GM12872 (cell line): ENCODE measurements at regions not wholly inside any gene's neighbourhood (a gene's known extent, or its start where the extent isn't known, plus 50 kb on each side); places are given as distances from the start of the nearest gene placed in this dataset.

ENCODE experiments used
- TF ChIP-seq, protein P1 (sequence below): IDR thresholded peaks from 3 replicates; pipeline ENCODE4 v1.5.1; 2011; ENCODE audit warnings: low read depth, mild to moderate bottlenecking, low read length, moderate library complexity; ENCODE audit not compliant: insufficient read depth

DNA sequence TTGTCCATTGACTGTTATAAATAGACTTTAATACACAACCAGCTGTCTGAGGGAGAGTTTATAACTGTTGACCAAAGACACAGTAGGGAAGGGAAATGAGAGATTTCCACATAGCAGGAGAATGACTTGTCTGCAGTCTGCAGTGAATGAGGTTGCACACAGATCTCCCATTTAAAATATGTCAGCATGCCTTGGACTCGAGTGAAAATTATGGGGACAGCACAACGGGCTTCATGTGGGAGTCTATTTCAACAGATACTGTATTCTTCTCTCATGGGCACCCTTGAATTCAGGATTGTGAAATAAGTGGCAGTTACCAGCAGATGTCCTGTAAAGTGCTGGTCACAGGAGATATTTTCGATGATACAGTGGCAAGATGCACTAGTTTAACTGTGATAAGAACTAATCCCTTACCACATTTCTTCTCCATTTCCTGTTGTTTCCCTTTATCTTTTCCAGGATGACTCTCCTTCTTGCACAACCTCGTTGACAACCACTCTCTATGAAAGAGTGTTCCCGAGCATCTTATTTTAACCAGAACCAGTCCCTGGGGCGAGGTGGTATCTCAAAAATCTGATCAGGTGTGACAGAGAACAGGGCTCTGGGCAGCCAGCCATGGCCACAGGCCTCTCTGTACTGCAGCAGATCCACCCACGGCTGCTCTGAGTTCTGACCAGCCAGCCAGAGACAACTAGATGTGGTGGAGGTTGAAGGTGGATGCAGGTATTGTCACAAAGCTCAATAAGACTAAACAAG is 51.5 kb upstream of the MAP3K1 start:
- TF ChIP-seq, protein P1, sequence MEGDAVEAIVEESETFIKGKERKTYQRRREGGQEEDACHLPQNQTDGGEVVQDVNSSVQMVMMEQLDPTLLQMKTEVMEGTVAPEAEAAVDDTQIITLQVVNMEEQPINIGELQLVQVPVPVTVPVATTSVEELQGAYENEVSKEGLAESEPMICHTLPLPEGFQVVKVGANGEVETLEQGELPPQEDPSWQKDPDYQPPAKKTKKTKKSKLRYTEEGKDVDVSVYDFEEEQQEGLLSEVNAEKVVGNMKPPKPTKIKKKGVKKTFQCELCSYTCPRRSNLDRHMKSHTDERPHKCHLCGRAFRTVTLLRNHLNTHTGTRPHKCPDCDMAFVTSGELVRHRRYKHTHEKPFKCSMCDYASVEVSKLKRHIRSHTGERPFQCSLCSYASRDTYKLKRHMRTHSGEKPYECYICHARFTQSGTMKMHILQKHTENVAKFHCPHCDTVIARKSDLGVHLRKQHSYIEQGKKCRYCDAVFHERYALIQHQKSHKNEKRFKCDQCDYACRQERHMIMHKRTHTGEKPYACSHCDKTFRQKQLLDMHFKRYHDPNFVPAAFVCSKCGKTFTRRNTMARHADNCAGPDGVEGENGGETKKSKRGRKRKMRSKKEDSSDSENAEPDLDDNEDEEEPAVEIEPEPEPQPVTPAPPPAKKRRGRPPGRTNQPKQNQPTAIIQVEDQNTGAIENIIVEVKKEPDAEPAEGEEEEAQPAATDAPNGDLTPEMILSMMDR = no peak

DNA sequence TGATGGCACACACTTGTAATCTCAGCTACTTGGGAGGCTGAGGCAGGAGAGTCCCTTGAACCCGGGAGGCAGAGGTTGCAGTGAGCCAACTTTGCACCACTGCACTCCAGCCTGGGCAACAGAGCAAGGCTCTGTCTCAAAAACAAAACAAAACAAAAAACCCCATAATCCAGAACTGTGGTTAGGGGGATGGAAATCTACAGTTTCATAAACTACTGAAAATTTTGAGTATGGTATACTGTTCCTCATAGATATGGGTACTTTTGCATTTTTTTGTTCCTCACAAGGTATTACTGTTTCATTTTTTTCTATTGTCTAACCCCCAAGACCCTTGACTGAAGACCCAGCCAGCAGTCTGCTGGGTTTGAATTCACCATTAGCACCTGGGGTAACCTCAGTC is 52.2 kb upstream of the MAP3K1 start:
- TF ChIP-seq, protein P1 = no peak

DNA sequence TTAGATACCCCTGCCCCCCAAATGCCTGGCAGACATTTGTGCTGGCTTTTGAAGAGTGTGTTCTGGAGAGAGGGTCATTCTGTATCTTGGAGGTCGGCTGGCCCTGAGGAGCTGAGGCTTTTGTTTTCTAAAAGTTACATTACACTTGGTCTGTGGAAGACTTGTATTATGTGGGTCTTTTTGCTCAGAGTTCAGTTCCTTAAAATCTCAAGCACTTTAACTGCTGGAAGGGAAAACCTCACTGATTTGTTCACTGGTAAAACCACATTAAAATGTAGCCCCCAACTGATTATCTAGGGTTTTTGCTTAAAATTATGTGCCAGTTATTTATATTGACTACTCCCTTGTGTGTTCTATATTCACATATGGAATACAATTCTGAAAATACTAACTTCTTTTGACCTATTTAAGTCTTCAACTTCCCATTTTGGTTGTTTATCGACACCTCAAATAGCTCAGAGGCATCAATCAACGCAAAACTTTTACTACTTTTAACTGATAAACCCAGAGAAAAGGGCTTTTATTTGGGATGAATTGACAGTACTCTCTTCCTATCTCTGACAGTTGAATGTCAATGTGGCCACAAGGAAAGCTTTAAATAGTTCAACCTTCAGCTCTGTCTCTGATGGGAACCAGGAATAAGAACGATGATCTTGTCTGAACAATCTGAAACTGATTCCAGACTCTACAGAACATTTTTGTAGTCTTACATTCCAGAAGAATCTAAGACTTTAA is 54.0 kb upstream of the MAP3K1 start:
- TF ChIP-seq, protein P1 = no peak

DNA sequence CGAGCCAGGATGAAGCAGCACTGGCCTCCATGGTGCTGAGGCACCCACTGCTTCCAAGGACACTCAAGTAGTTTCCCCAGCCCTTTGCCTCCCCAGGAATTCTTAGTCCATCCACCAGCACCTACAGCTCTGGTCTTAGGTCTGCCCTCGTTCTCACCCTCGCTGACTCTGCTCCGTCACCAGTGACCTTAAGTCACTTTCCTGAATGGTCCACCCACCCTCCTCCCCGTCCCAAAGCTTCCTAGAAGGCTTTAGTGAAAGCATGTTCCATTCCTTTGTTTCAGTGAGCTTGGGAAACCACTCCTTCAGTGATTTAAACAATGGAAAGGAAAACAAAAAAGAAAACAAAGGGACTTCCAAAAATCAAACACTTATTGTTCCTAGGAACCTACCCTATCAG is 54.6 kb upstream of the MAP3K1 start:
- TF ChIP-seq, protein P1 = no peak

DNA sequence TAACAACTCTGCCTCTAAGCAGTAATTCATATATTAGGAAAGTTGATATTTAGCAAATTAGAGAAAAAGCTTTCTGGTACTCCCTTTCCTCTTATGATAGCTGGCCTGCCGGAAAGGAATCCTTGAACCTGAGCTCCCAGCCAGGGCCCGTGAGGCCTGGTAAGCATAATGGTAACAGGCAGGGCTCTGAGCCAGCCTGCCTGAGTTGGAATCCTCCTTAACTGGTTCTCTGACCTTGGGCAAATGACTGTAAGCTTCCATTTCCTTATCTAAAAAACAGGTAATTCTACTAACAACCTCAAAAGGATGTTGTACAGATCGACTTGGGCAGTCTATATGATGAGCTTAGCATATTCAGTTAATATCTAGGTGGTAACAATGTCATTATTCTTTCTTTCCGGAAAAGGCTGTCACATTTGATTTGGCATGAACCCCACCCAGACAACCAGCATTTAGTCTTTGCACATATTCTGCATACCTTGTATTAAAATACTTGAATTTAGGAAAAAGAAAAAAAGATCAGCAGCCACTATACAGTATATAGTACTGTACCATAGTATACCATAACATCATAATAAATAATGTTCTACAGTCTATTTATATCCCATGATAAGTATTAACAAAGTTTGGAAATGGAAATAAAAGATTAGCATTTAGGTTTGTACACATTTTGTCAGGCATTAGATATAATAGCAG is 55.7 kb upstream of the MAP3K1 start:
- TF ChIP-seq, protein P1 = no peak

DNA sequence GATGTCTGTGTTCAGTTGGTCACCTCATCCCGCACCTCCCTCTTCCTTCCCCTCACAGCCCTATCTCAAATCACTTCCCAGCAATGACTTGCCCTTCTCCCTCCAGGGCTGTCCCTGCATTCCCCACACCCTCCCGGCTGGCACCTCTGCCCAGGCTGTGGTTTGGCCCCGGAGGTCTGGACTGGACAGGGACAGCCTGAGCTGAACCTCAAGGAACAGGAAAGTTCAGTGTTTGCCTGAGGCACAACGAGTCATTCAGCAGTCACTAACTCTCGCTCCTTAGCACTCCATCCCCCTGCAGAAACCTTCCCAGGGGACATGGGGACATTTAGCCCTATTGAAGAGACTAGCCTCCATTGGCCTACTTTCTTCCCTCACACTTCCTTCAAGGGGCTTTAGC is 58.3 kb upstream of the MAP3K1 start:
- TF ChIP-seq, protein P1 = no peak

DNA sequence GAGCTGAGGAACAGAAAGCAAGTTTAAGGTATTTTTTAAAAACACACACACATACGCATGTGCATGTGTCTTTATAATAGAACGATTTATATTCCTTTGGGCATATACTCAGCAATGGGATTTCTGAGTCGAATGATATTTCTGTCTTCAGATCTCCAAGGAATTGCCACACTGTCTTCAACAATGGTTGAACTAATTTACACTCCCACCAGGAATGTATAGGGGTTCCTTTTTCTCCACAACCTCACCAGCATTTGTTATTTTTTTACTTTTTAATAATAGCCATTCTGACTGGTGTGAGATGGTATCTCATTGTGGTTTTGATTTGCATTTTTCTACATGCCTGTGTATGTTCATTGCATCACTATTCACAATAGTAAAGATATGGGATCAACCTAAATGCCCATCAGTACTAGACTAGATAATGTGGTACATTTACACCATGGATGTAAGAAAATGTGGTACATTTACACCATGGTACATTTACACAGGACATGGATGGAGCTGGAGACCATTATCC is 60.3 kb upstream of the MAP3K1 start:
- TF ChIP-seq, protein P1 = no peak
